PC-9 (cell line): ENCODE measurements at regions not wholly inside any gene's neighbourhood (a gene's known extent, or its start where the extent isn't known, plus 50 kb on each side); places are given as distances from the start of the nearest gene placed in this dataset.

Experiments
- BruUV-seq: library from RNA; stranded (reverse); fragments of 400-500 nt; replicated peaks from 2 replicates; lab custom pipeline; 2021; lab: Mats Ljungman, UMichigan
- CTCF ChIA-PET: fragments of 300-600 bp; sonication (Branson Sonifier 250); formaldehyde crosslinking; loops from one replicate; lab custom pipeline; 2022; ENCODE audit warnings: antibody characterized with exemption; lab: Charles Lee
- POLR2A ChIA-PET: fragments of 300-600 bp; sonication (Branson Sonifier 250); formaldehyde crosslinking; loops from one replicate; lab custom pipeline; 2022; ENCODE audit warnings: antibody characterized with exemption; ENCODE audit not compliant: unreplicated experiment; lab: Charles Lee
- DNase-seq, 2 experiments: peaks; one replicate each; pipeline versions ENCODE4 v3.0.0 to v3.0.0-alpha.2; 2015 to 2022; ENCODE audit warnings: mixed read lengths in 1 of 2
- H2AFZ ChIP-seq: fragments of 200-600 bp; sonication (generic); 2 replicates; pipeline ENCODE4 v1.8.1; 2017; ENCODE audit warnings: antibody characterized with exemption
- H3F3A ChIP-seq: fragments of 200-600 bp; sonication (generic); 2 replicates; pipeline ENCODE4 v1.8.1; 2017; ENCODE audit warnings: antibody characterized with exemption, mild to moderate bottlenecking, low read depth; ENCODE audit not compliant: insufficient read depth
- H3K27ac ChIP-seq: fragments of 200-600 bp; sonication (generic); 2 replicates; pipeline ENCODE4 v1.6.1; 2016; ENCODE audit warnings: mixed run types
- H3K27me3 ChIP-seq: fragments of 200-600 bp; sonication (generic); 2 replicates; pipeline ENCODE4 v1.6.1; 2016; ENCODE audit warnings: low read depth, mixed run types; ENCODE audit not compliant: insufficient read depth
- H3K36me3 ChIP-seq: fragments of 200-600 bp; sonication (generic); 2 replicates; pipeline ENCODE4 v1.6.1; 2016; ENCODE audit warnings: low read depth, mixed run types
- H3K4me1 ChIP-seq: fragments of 200-600 bp; sonication (generic); replicated peaks from 2 replicates; pipeline ENCODE4 v1.6.1; 2016; ENCODE audit warnings: mixed run types; ENCODE audit not compliant: insufficient read depth
- H3K4me2 ChIP-seq: fragments of 200-600 bp; sonication (generic); 2 replicates; pipeline ENCODE4 v1.6.1; 2017; ENCODE audit warnings: mixed run types
- H3K4me3 ChIP-seq: fragments of 200-600 bp; sonication (generic); 2 replicates; pipeline ENCODE4 v1.6.1; 2016; ENCODE audit warnings: mixed run types
- H3K79me2 ChIP-seq: fragments of 200-600 bp; sonication (generic); 2 replicates; pipeline ENCODE4 v1.6.1; 2017; ENCODE audit warnings: low read depth, mixed run types
- H3K9me2 ChIP-seq: fragments of 200-600 bp; sonication (generic); 2 replicates; pipeline ENCODE4 v1.8.1; 2017; ENCODE audit warnings: mild to moderate bottlenecking; ENCODE audit not compliant: insufficient read depth
- H3K9me3 ChIP-seq: fragments of 200-600 bp; sonication (generic); 2 replicates; pipeline ENCODE4 v1.8.1; 2016; ENCODE audit warnings: low read depth; ENCODE audit not compliant: insufficient read depth
- H4K20me1 ChIP-seq: fragments of 200-600 bp; sonication (generic); 2 replicates; pipeline ENCODE4 v1.8.1; 2017; ENCODE audit not compliant: insufficient read depth
- CTCF ChIP-seq: fragments of 200-600 bp; sonication (generic); conservative IDR thresholded peaks from 2 replicates; pipeline ENCODE4 v1.6.1; 2017; ENCODE audit warnings: mixed run types, antibody characterized with exemption, mild to moderate bottlenecking, moderate library complexity
- EZH2 ChIP-seq: fragments of 200-600 bp; sonication (generic); IDR thresholded peaks from 2 replicates; pipeline ENCODE4 v1.8.0; 2017; ENCODE audit warnings: antibody characterized with exemption, low read depth
- intact Hi-C: fragments of 100-400 bp; cut with micrococcal nuclease; formaldehyde crosslinking; loops from one replicate; pipeline ENCODE4 v1.10.0; 2022; ENCODE audit not compliant: unreplicated experiment

DNA sequence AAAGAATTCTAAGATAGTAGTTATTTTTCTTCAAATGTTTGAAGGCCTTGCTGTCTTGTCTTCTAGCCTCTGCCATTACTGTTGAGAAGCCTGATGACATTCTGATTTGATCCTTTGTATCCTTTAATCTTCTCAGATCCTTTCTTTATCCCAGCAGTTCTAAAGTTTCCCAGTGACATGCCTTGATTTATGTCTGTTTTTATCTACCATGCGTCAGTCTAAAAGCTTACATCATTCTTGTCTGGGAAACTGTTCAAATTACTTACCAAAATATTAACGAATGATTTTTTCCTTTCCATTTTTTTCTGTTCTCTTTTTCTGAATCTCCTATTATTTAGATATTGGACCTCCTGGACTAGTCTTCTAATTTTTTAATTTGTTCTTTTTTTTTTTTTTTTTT, 78.3 kb upstream of the HELT start:
- intact Hi-C loops = loop anchor here (5.0 kb wide), 1 partner anchor 93 kb away; no protein-coding TSS in a partner anchor
- Histone ChIP-seq H3F3A (no peaks in the 10 kb centered on the region), H3K79me2 (no peaks in the 10 kb centered on the region), H2AFZ (no peak overlapping the region), H3K9me2 (no peaks in the 10 kb centered on the region), H3K9me3 (no peaks in the 10 kb centered on the region), H3K4me2 (no peak overlapping the region), H3K27ac (no peak overlapping the region), H4K20me1 (no peaks in the 10 kb centered on the region), H3K36me3 (no peaks in the 10 kb centered on the region), H3K4me3 (no peak overlapping the region), H3K4me1 (peaks cover 17% of the 10 kb centered on the region), H3K27me3 (no peaks in the 10 kb centered on the region)
- DNase-seq = no peak
- ChIA-PET POLR2A (no interaction called here), CTCF (no interaction called here)
- TF ChIP-seq EZH2 = no peak
- TF ChIP-seq CTCF = no peak
- BruUV-seq = no TSS peak

DNA sequence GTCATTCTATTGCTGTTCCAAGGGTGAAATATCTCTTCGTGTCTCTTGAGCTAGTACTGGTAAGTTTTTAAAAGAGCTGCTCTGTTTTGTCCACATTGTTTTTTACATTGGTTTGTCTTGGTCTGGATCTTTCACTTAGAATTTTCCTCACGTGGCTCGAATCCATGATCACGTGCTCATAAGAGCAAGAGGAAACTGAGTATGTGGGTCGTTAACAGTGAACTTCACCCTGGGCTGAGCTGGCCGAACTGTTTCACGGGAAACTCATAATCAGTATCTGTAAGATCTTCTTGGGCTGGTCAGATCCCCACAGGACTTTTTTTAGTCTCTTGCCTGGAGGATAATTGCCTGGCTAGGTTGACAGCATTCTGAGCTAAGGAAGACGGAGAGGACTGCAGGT, 77.8 kb upstream of the HELT start:
- DNase-seq = no peak
- no peaks in the 10 kb centered on the region for H3K36me3 ChIP-seq
- POLR2A ChIA-PET = no interaction called here
- no peak overlapping the region for H2AFZ ChIP-seq
- H3K27me3 ChIP-seq = no peaks in the 10 kb centered on the region
- BruUV-seq = no TSS peak
- CTCF ChIA-PET = no interaction called here
- no peaks in the 10 kb centered on the region for H4K20me1 ChIP-seq
- H3K4me2 ChIP-seq = no peak overlapping the region
- no peak overlapping the region for H3K4me3 ChIP-seq
- no peaks in the 10 kb centered on the region for H3K79me2 ChIP-seq
- H3K4me1 ChIP-seq = peaks cover 14% of the 10 kb centered on the region
- H3K9me3 ChIP-seq = no peaks in the 10 kb centered on the region
- H3F3A ChIP-seq = no peaks in the 10 kb centered on the region
- intact Hi-C loops = no loop called here
- H3K9me2 ChIP-seq = no peaks in the 10 kb centered on the region
- TF ChIP-seq CTCF (no peak), EZH2 (no peak)
- H3K27ac ChIP-seq = no peak overlapping the region

- Histone ChIP-seq H3K27me3 (no peaks in the 10 kb centered on the region), H2AFZ (no peak overlapping the region), H3K4me2 (no peak overlapping the region), H3K36me3 (no peaks in the 10 kb centered on the region), H3K79me2 (no peaks in the 10 kb centered on the region), H3K9me3 (no peaks in the 10 kb centered on the region), H3K4me3 (no peak overlapping the region), H4K20me1 (no peaks in the 10 kb centered on the region), H3F3A (no peaks in the 10 kb centered on the region), H3K4me1 (peaks cover 10% of the 10 kb centered on the region), H3K27ac (no peak overlapping the region), H3K9me2 (no peaks in the 10 kb centered on the region)
- DNase-seq = no peak
- TF ChIP-seq CTCF (no peak), EZH2 (no peak)
- CTCF ChIA-PET = no interaction called here
- POLR2A ChIA-PET = no interaction called here
- intact Hi-C loops = no loop called here
- BruUV-seq = no TSS peak
These were observed 76.4 kb upstream of the HELT start for GRCh38 chr4:184941671-184942418.
